Retinal pigment epithelial cell (primary cell): ENCODE measurements at regions not wholly inside any gene's neighbourhood (a gene's known extent, or its start where the extent isn't known, plus 50 kb on each side); places are given as distances from the start of the nearest gene placed in this dataset.
"Not testable (repeated sequence)": the region's sequence is repeated elsewhere in the genome, so short reads cannot be mapped to it uniquely, and the experiment has no call there.

Experiments
- DNase-seq: peaks from one replicate; pipeline ENCODE4 v3.0.0-alpha.2; 2010; ENCODE audit warnings: low read depth
- H3K4me3 ChIP-seq: 2 replicates; pipeline ENCODE4 v1.5.1; 2011; ENCODE audit warnings: mild to moderate bottlenecking, low read length, control low read depth, moderate library complexity
- TF ChIP-seq, protein P1 (sequence below): conservative IDR thresholded peaks from 2 replicates; pipeline ENCODE4 v1.5.1; 2011; ENCODE audit warnings: low read depth, low read length, control low read depth, inconsistent platforms

DNA sequence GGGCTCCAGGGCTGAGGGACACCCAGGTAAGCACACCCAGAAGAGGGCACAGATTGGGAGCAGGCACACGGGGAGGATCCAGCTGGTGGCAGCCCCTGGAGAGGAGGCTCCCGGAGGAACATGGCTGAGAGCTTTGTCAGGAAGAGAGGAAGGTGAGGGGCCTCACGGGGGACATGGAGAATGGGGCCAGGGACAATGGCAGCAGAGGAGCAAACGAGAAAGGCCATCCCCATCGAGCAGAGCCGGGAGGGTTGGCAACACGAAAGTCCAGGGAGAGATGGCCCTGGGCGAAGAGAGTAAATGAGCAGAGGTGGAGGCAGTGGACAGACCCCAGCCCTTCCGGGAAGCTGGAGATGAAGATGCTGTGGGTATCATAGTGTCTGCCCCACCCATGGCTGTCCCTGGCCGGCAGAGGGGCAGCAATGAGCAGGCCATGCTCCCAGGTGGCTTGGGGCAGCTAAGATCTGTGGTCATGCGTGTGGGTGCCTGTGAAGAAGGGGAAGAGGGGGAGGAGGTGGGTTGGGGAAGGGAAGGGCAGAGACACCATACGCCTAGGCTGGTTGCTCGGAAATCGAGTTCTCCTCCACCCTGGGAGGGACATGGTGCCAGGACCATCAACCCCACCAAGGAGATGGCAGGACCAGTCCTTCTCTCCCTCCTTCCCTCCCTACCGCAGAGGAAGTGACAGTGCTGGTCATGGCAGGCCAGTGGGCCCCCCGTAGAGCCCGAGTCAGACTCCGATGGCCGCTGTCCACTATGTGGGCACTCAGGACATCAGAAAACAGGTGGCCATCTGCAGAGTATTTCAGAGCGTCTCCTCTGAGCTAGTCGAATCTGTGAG is 191.7 kb downstream of the NDUFA10 start:
- TF ChIP-seq, protein P1, sequence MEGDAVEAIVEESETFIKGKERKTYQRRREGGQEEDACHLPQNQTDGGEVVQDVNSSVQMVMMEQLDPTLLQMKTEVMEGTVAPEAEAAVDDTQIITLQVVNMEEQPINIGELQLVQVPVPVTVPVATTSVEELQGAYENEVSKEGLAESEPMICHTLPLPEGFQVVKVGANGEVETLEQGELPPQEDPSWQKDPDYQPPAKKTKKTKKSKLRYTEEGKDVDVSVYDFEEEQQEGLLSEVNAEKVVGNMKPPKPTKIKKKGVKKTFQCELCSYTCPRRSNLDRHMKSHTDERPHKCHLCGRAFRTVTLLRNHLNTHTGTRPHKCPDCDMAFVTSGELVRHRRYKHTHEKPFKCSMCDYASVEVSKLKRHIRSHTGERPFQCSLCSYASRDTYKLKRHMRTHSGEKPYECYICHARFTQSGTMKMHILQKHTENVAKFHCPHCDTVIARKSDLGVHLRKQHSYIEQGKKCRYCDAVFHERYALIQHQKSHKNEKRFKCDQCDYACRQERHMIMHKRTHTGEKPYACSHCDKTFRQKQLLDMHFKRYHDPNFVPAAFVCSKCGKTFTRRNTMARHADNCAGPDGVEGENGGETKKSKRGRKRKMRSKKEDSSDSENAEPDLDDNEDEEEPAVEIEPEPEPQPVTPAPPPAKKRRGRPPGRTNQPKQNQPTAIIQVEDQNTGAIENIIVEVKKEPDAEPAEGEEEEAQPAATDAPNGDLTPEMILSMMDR = no peak
- DNase-seq = no peak
- no peak overlapping the region for H3K4me3 ChIP-seq

DNA sequence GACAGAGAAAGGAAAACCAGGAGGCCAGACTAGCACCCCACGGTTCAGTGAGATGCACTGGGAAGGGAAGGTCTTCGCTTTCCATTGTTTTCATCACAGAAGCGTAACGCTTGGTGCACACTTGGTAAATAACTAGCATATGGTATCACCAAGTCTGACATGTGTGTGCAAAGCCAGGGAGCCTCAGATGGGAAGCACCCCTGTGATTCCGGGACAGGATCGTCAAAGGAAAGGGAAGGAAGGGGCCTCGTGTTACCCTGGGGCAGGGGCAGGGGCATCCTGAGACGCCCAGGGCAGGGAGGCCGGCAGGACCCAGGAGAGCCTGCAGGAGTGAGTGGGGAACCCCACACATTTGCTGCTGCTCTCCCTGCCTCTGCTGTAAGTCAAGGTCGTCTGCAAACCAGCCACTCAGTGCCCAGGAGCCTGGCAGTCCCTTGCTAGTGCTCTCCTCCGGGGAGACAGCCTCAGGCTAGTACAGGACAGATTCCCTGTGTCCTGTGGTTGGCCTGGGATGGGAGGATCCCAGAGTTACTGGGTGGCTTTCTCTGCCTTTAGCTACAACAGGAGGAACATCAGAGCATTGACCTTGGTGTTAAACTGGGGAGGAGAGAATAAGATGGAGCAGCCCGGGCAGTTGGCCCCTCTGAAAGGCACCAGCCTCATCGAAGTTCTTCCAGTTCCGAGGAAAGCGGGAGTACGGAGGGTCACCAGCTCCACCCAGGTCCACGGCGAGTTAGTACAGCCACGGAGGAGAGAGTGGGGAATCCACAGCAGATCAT is 192.5 kb downstream of the NDUFA10 start:
- DNase-seq = no peak
- TF ChIP-seq, protein P1 = no peak
- no peak overlapping the region for H3K4me3 ChIP-seq

DNA sequence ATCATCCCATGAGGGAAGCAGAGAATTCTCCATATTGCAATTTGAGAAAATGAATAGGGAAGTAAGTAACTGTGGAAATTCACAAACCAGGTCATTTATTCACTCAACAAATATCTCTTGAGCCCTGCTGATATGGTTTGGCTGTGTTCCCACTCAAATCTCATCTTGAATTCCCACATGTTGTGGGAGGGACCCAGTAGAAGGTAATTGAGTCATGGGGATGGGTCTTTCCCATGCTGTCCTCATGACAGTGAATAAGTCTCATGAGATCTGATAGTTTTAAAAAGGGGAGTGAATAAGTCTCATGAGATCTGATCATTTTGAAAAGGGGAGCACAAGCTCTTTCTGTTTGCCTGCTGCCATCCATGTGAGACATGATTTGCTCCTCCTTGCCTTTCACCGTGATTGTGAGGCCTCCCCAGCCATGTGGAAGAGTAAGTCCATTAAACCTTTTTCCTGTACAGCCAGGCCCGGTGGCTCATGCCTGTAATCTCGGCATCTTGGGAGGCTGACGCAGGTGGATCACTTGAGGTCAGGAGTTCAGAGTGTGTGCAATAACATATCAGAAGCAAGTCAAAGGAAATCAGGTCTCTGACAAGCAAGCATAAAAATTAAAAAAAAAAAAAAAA is 193.2 kb downstream of the NDUFA10 start:
- no peak overlapping the region for H3K4me3 ChIP-seq
- TF ChIP-seq, protein P1 = no peak

DNA sequence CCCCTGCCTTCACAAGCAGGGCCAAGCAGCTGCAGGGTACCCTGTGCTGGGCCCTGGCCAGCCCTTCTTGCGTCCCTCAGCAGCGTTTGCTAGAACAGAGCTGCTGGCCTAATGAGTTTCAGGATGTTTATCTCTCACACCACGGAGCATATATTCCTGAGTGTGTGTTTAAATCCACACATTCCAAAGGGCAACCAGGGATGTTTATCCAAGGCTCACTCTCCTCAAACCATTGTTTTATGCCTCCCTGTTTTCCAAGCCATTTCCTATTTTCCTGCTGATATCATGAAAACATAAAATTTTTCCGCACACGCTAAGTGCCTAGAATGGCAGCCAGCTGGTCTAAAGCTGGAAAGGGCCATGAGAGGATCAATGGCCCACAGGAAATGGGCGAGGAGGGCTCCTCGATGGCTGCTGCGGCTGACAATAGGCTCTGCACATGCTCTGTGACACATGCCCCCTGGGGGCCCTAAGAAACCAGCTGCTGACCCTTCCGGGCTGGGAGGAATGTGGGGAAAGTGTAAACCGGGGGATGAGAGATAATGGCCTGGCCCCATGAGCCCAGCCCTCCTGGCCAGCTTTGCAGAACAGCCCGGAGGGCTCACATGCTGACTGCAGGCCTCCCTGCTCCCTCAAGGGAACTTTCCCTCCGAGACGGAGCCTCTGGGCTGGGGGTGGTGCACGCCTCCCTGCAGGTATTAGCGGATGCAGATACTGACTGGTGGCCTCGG is 194.0 kb downstream of the NDUFA10 start:
- TF ChIP-seq, protein P1 = no peak
- no peak overlapping the region for H3K4me3 ChIP-seq
- DNase-seq = no peak

More for the DNA sequence above, 193.2 kb downstream of the NDUFA10 start:
- DNase-seq = no peak

DNA sequence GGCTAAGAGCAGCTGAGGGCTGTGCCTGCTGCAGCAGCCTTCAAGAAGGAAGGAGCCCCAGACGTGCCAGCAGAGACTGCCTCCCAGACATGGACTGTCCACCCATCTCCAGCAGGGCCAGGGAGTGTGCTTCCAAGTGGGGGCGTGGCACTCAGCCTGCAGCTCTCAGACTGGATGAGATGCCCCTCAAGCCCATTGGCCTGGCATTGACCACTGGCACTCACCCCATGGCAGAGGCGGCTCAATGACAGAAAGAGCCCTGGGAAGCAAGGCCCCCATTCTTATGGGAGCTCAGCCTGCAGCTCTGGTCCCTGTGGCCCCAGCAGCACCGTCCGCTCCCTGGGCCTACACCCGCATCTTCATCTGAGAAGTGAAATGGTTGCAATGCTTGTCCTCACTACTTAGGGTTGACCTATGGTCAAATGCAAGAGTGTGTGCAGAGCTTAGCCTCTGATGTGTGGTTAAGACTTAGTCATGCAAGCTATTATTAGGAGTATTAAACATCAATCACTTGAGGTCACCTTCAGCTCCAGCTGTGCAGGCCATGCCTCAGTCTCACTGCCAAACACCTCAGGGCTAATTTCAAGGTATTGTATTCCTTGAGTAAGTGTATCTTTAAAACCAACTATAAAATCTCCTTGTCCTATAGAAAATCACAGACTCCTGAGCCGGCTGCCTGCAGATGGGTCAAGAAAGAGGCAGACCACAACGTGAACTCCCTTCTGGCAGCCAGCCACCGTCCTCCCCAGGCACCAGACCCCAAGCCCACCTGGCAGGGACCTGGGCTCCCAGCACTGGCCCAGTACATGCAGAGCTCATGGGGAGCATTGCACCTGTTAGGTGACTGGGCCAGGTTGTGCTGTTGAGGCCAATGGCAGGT is 194.8 kb downstream of the NDUFA10 start:
- H3K4me3 ChIP-seq = no peak overlapping the region
- DNase-seq = no peak
- TF ChIP-seq, protein P1 = no peak

DNA sequence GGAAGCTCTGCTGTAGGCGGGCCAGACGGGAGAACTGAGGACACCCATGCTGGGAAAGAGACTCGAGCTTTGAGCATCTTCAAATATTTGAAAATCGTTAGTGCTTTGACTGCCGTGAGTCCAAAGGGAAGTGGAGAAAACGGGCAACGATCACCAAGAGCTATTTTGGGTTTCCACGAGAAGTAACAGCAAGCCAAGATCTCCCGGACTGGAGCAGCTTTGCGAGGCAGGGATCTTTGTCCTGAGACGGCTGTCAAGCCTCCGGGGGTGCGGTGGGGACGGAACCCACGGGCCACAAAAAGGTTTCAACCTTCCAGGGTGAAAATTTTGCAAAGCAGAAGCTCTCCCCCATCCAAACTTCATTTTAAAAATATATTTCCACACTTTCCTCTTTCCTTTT is 195.8 kb downstream of the NDUFA10 start:
- H3K4me3 ChIP-seq = no peak overlapping the region
- no peak for DNase-seq
- TF ChIP-seq, protein P1 = no peak

DNA sequence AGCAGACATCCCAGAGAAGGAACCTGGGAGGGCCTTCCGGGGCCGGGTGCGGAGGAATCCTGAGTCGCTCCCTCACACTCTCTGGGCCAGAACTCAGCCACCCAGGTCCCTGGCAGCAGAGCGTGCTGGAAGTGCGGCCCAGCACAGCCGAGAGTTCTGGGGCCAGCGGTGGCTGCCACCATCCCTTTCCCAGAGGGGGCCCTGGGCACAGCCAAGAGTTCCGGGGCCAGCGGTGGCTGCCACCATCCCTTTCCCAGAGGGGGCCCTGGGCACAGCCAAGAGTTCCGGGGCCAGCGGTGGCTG is 196.2 kb downstream of the NDUFA10 start:
- DNase-seq, H3K4me3 ChIP-seq: not testable (repeated sequence)
